GM13977 (cell line): ENCODE measurements at regions not wholly inside any gene's neighbourhood (a gene's known extent, or its start where the extent isn't known, plus 50 kb on each side); places are given as distances from the start of the nearest gene placed in this dataset.

Experiments
- DNase-seq: peaks from one replicate; pipeline ENCODE4 v3.0.0; 2012; ENCODE audit warnings: low spot score
- CTCF ChIP-seq: IDR thresholded peaks from 2 replicates; pipeline ENCODE4 v1.5.1; 2012; ENCODE audit warnings: mild to moderate bottlenecking, control low read depth; ENCODE audit not compliant: insufficient read depth; ENCODE audit errors: extremely low read depth, missing control alignments
- in situ Hi-C: fragments of 300-500 bp; cut with MboI; formaldehyde crosslinking; loops from one replicate; pipeline ENCODE4 v1.12.0; 2022; ENCODE audit warnings: low sequenced_read_pairs, low pct_unique_long_range_greater_than_20kb, mixed read lengths, inconsistent platforms; ENCODE audit not compliant: unreplicated experiment

DNA sequence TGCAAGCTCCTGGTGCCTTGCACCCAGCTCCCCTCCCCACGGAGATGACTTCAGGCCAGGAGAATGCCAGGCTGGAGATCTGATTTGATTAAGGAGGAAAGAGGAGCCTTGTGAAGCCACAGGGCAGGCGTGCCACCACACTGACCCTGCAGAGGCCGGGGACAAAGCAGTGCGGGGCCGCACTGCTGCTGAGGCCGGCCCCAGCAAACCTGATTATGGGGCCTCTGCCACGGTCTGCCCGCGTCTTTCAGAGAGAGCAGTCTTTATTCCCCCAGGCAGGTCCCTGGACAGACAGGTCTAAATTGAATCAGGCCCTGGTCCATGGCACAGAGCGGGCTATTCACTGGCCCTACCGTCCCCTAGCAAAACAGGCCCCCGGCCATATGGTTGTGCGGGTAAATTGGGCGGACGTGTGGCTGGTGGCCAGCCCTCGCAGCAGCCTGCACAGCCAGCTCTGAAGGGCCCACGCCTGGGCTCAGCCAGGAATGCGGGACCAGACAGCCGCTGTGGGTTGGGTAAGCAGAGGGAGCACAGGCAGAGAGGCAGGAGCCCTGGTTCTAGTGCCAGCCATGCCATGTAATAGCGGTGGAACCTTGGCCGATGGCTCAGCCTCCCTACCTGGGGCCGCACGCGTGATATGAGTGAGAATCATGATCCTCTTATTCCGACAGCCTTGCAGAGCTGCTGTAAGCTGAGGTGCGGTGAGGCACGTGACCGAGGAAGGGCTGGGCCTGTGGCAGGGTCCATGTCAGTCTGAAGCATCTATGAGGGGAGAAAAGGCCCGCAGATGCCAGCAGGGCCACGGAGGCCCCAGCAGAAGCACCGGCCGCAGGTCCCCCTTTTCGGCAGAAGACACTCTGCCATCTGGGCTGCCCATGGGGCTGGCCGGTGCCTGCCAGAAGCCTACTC is 97.3 kb upstream of the MYCN start:
- in situ Hi-C loops, result no loop called here
- no peak for DNase-seq

DNA sequence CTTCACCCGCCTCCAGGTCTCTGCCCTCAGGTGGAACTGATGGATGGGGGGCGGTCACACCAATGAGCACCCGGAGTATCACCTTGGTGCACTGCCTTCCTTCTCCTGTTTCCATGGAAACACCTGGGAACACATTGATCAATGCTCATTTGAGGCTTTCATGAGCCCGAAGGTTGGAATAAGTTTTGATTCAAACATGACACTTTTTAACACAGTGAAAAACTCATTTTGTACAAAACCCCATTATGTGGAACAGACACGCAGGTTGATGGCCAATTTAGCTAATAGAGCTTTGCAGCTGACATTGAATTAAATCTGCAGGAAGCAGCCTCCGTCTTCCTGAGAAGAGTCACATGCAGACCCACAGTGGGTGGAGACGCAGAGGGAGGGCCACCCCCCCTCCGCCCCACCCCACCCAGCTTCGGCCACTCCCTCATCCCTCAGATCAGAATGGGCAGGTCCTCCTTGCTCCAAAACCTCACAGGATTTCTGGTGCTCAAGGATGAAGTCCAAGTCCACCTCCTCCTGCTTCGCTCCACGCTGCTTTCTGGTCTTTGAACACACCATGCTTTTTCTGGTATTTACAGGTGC is 96.0 kb upstream of the MYCN start:
- no peak for DNase-seq
- in situ Hi-C loops, result no loop called here
- TF ChIP-seq CTCF, result no peak

More for the DNA sequence above, 97.3 kb upstream of the MYCN start:
- TF ChIP-seq CTCF, result no peak

- no peak for DNase-seq
- in situ Hi-C loops, result no loop called here
- no peak for TF ChIP-seq CTCF
Measured at GRCh38 chr2:15845294-15845693, 95.1 kb upstream of the MYCN start.

DNA sequence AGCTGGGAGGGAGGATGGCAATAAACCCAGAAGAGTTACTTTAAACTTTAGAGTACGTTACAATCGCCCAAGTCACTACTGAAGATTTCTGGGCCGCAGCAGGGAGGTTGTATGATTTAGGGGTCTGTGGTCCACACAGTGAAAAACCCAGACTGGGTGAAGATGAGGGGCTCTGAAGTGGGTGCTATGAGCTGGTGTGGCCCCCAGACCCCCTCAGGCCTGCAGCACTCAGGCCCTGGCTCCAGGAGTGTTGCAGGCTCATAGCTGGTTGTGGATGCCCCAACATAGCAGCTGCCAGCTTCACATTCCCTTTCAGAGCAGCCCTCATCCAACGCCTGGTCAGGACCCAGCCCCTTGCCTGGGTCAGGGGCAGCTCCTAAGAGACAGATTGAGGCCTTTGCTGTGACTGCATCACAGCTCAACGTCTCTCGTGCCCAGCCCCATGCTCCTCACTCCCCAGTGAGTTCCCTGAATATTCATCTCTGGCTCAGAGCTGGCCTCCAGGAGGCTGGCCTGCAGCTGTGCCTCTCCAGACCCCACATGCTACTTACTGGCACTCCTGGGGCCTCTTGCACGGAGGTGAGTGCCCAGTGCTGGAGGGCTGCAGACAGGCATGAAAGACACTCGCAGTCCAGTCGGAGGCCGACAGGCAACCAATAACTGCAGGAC is 94.5 kb upstream of the MYCN start:
- in situ Hi-C loops, result no loop called here
- TF ChIP-seq CTCF, result no peak
- DNase-seq, result no peak

GRCh38 chr2:15846626-15847025 is 93.7 kb upstream of the MYCN start:
- no peak for TF ChIP-seq CTCF
- DNase-seq, result no peak
- in situ Hi-C loops, result no loop called here

- no peak for TF ChIP-seq CTCF
- in situ Hi-C loops, result no loop called here
- DNase-seq, result no peak
Measured at GRCh38 chr2:15850534-15850933, 89.8 kb upstream of the MYCN start.
